ENCODE measurements at regions not wholly inside any gene's neighbourhood (a gene's known extent, or its start where the extent isn't known, plus 50 kb on each side); places are given as distances from the start of the nearest gene placed in this dataset.

DNA sequence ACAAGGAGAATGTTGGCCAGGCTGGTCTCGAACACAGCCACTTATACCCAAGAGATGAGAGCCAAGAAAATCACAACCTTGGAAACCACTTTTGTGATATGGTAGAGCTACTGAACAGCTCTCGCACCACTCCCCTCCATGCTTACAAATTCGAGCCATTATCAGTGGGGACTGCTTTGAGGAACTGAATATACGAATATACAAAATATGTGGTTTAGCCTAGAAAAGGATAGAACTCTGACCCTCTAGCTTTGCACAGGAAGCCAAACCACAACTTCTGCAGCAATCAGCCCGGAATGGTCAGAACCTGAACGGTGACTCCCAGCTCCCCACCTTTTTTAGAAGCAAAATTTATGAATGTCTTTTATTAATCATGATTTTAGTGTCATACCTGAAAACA is 129.8 kb upstream of the TMEM132C start:
- no peaks in the 10 kb centered on the region for H3K4me1 ChIP-seq
- no peak for TF ChIP-seq POLR2A (IDR thresholded peaks at IDR 0.05)
- TF ChIP-seq, protein P1, sequence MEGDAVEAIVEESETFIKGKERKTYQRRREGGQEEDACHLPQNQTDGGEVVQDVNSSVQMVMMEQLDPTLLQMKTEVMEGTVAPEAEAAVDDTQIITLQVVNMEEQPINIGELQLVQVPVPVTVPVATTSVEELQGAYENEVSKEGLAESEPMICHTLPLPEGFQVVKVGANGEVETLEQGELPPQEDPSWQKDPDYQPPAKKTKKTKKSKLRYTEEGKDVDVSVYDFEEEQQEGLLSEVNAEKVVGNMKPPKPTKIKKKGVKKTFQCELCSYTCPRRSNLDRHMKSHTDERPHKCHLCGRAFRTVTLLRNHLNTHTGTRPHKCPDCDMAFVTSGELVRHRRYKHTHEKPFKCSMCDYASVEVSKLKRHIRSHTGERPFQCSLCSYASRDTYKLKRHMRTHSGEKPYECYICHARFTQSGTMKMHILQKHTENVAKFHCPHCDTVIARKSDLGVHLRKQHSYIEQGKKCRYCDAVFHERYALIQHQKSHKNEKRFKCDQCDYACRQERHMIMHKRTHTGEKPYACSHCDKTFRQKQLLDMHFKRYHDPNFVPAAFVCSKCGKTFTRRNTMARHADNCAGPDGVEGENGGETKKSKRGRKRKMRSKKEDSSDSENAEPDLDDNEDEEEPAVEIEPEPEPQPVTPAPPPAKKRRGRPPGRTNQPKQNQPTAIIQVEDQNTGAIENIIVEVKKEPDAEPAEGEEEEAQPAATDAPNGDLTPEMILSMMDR (IDR thresholded peaks at IDR 0.05) = no peak
- no peaks in the 10 kb centered on the region for H3K9me3 ChIP-seq
- H3K4me3 ChIP-seq = no peak overlapping the region
- DNase-seq = no peak
- no peak overlapping the region for H3K27ac ChIP-seq
- H3K36me3 ChIP-seq = no peaks in the 10 kb centered on the region
- no peaks in the 10 kb centered on the region for H3K27me3 ChIP-seq

DNA sequence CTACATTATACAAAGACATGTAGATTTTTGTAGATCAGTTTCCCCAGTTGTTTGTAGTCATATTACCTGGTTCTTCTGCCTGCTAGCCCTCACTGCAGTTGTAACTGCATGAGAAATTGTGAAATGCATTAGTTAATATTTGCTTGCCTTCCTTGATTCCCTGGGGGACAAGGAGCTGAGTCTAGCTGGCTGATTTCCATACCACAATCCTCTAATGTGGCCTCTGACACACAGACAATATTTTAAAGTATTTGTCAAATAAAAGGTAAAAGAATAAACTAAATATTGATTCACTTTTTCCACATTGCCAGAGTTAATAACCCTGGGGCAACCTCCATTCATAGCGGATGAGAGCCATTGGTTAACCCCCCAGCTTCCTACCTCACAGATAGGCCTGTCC is 128.8 kb upstream of the TMEM132C start:
- no peaks in the 10 kb centered on the region for H3K36me3 ChIP-seq
- H3K27me3 ChIP-seq = no peaks in the 10 kb centered on the region
- no peak overlapping the region for H3K27ac ChIP-seq
- no peak for TF ChIP-seq POLR2A (IDR thresholded peaks at IDR 0.05)
- TF ChIP-seq, protein P1 (IDR thresholded peaks at IDR 0.05) = no peak
- no peaks in the 10 kb centered on the region for H3K4me1 ChIP-seq
- H3K4me3 ChIP-seq = no peak overlapping the region
- H3K9me3 ChIP-seq = no peaks in the 10 kb centered on the region
- DNase-seq = no peak

DNA sequence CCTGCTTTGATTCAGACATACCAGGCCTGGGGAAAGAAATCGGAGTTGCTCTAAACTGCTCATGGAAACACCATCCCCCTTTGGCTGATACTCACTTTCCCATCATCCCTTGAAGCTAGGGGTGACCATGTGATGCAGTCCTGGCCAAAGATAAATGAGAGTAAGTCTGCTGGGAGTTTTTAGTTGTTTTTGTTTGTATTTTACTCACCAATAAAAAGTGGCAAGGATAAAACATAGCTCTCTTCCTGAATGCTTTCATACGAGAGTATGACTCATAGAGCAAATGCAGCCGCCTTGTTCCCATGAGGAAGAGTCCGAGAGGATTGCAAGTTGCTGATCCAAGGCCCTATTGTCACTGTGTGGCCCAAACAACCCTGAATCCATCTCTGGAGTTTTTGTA is 126.4 kb upstream of the TMEM132C start:
- Histone ChIP-seq H3K27ac (no peak overlapping the region), H3K4me1 (no peaks in the 10 kb centered on the region), H3K9me3 (no peaks in the 10 kb centered on the region), H3K36me3 (no peaks in the 10 kb centered on the region), H3K27me3 (no peaks in the 10 kb centered on the region), H3K4me3 (no peak overlapping the region)
- DNase-seq = no peak
- no peak for TF ChIP-seq POLR2A (IDR thresholded peaks at IDR 0.05)
- TF ChIP-seq, protein P1 (IDR thresholded peaks at IDR 0.05) = no peak

DNA sequence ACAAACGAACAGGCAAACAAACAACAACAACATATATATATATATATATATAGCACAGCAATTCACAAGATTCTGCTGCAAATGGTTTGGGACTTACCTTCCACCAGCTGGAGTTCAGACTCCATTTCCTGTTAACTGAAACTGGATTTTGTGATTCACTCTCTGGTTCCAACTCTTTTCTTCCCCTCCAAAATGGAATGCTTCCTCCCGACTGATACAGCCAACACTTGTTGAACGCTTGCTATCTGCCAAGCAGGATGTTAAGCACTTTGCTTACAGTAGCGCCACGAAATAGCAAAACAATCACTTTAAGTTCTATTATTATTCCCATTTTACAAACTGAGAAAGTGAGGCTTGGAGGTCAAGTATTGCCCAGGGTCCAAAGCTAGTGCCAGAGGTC is 116.0 kb upstream of the TMEM132C start:
- H3K4me1 ChIP-seq = no peaks in the 10 kb centered on the region
- no peaks in the 10 kb centered on the region for H3K36me3 ChIP-seq
- no peak for DNase-seq
- no peaks in the 10 kb centered on the region for H3K27me3 ChIP-seq
- TF ChIP-seq POLR2A (IDR thresholded peaks at IDR 0.05) = no peak
- TF ChIP-seq, protein P1 (IDR thresholded peaks at IDR 0.05) = no peak
- no peak overlapping the region for H3K4me3 ChIP-seq
- H3K27ac ChIP-seq = no peak overlapping the region
- no peaks in the 10 kb centered on the region for H3K9me3 ChIP-seq

DNA sequence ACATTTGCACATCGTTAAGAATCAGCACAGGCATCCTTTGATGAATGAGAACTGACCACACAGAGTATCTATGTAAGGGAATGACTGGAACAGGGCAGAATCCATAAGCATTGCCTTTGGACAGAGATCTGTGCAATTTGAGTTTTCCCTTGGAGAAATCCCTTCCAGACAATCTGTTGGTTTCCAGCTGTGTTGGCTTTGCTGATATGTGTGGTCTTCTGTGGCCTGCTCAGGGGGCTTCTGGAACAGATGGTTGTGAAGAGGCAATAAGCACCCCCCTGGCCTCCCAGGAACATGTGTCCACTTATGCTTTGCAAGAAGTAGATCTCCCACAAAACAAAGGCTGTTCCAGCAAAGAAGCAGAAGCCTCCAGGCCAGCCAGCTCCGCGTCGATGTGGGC is 111.4 kb upstream of the TMEM132C start:
- Histone ChIP-seq H3K27me3 (no peaks in the 10 kb centered on the region), H3K4me3 (no peak overlapping the region), H3K9me3 (no peaks in the 10 kb centered on the region), H3K4me1 (no peaks in the 10 kb centered on the region), H3K36me3 (no peaks in the 10 kb centered on the region), H3K27ac (no peak overlapping the region)
- no peak for DNase-seq
- TF ChIP-seq POLR2A (IDR thresholded peaks at IDR 0.05) = no peak
- TF ChIP-seq, protein P1 (IDR thresholded peaks at IDR 0.05) = no peak

DNA sequence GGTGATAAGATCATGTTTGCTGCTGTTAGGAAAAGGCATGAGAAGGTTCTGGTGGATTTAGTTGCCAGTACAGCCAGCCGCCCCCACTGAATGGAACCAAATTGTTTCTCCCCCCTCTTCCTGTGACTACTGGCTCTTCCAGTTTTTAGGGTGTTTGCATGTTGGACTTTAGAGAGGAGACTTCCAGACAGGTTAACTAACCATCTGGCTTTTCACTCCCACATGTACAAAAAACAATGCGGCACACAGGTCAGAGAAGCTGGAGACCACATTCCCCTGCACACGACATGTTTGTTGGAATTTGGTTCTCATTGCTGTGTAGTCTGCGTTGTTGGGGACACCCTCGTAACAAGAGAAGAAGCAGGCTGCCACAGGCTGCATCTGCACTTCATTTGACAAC is 103.9 kb upstream of the TMEM132C start:
- no peaks in the 10 kb centered on the region for H3K9me3 ChIP-seq
- H3K27ac ChIP-seq = no peak overlapping the region
- TF ChIP-seq, protein P1 (IDR thresholded peaks at IDR 0.05) = no peak
- TF ChIP-seq POLR2A (IDR thresholded peaks at IDR 0.05) = no peak
- no peak overlapping the region for H3K4me3 ChIP-seq
- H3K36me3 ChIP-seq = no peaks in the 10 kb centered on the region
- no peaks in the 10 kb centered on the region for H3K27me3 ChIP-seq
- no peak for DNase-seq
- no peaks in the 10 kb centered on the region for H3K4me1 ChIP-seq
